MCF 10A (cell line): ENCODE measurements at regions not wholly inside any gene's neighbourhood (a gene's known extent, or its start where the extent isn't known, plus 50 kb on each side); places are given as distances from the start of the nearest gene placed in this dataset.

Source experiments
- BruUV-seq: library from RNA; stranded (reverse); fragments of 400-500 nt; replicated peaks from 2 replicates; lab custom pipeline; 2021; lab: Mats Ljungman, UMichigan
- CTCF ChIA-PET: fragments of 300-600 bp; sonication (Branson Sonifier 250); formaldehyde crosslinking; extraction: SDS; loops from one replicate; lab custom pipeline; 2021; ENCODE audit warnings: antibody characterized with exemption, inconsistent platforms; lab: Yijun Ruan, JAX
- POLR2A ChIA-PET: fragments of 300-600, 350-650 bp; sonication (Branson Sonifier 250); formaldehyde crosslinking; extraction: SDS; loops from one replicate; lab custom pipeline; 2020; ENCODE audit warnings: antibody characterized with exemption, inconsistent platforms; lab: Yijun Ruan, JAX
- DNase-seq: peaks from one replicate; pipeline ENCODE4 v3.0.0-alpha.2; 2018; ENCODE audit not compliant: unreplicated experiment
- H3K27ac Mint-ChIP-seq: one replicate; pipeline ENCODE4 v1.8.0; 2022; ENCODE audit warnings: mild to moderate bottlenecking, low read depth, mixed read lengths; ENCODE audit not compliant: unreplicated experiment
- H3K27me3 Mint-ChIP-seq: one replicate; pipeline ENCODE4 v1.8.0; 2022; ENCODE audit warnings: mixed read lengths; ENCODE audit not compliant: insufficient read depth, unreplicated experiment
- H3K36me3 Mint-ChIP-seq: one replicate; pipeline ENCODE4 v1.8.0; 2022; ENCODE audit warnings: mild to moderate bottlenecking, moderate library complexity, mixed read lengths; ENCODE audit not compliant: insufficient read depth, unreplicated experiment
- H3K4me1 Mint-ChIP-seq: one replicate; pipeline ENCODE4 v1.8.0; 2022; ENCODE audit warnings: mixed read lengths; ENCODE audit not compliant: insufficient read depth, unreplicated experiment
- H3K4me3 Mint-ChIP-seq: one replicate; pipeline ENCODE4 v1.8.0; 2022; ENCODE audit warnings: mild to moderate bottlenecking, moderate library complexity, mixed read lengths; ENCODE audit not compliant: unreplicated experiment
- H3K9me3 Mint-ChIP-seq: one replicate; pipeline ENCODE4 v1.8.0; 2022; ENCODE audit warnings: mixed read lengths; ENCODE audit not compliant: unreplicated experiment
- intact Hi-C: fragments of 100-400 bp; cut with micrococcal nuclease; formaldehyde crosslinking; loops from 2 replicates; pipeline ENCODE4 v1.14.1; 2022
- TF ChIP-seq, protein P1 (sequence below): fragments of 200-600 bp; IDR thresholded peaks from one replicate; pipeline ENCODE4 v1.8.0; 2022; ENCODE audit warnings: antibody characterized with exemption, mild to moderate bottlenecking; ENCODE audit not compliant: unreplicated experiment

GRCh38 chr12:41856228-41856627 lies 288.4 kb downstream of the GXYLT1 start:
- no peak for DNase-seq
- no peaks in the 10 kb centered on the region for H3K9me3 Mint-ChIP-seq
- intact Hi-C loops, result no loop called here
- H3K4me3 Mint-ChIP-seq, result no peak overlapping the region
- H3K27me3 Mint-ChIP-seq, result no peaks in the 10 kb centered on the region
- POLR2A ChIA-PET, result no interaction called here
- no peaks in the 10 kb centered on the region for H3K36me3 Mint-ChIP-seq
- TF ChIP-seq, protein P1, sequence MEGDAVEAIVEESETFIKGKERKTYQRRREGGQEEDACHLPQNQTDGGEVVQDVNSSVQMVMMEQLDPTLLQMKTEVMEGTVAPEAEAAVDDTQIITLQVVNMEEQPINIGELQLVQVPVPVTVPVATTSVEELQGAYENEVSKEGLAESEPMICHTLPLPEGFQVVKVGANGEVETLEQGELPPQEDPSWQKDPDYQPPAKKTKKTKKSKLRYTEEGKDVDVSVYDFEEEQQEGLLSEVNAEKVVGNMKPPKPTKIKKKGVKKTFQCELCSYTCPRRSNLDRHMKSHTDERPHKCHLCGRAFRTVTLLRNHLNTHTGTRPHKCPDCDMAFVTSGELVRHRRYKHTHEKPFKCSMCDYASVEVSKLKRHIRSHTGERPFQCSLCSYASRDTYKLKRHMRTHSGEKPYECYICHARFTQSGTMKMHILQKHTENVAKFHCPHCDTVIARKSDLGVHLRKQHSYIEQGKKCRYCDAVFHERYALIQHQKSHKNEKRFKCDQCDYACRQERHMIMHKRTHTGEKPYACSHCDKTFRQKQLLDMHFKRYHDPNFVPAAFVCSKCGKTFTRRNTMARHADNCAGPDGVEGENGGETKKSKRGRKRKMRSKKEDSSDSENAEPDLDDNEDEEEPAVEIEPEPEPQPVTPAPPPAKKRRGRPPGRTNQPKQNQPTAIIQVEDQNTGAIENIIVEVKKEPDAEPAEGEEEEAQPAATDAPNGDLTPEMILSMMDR, result no peak
- BruUV-seq, result no TSS peak
- H3K4me1 Mint-ChIP-seq, result no peaks in the 10 kb centered on the region
- CTCF ChIA-PET, result no interaction called here
- H3K27ac Mint-ChIP-seq, result no peak overlapping the region

- no peak overlapping the region for H3K27ac Mint-ChIP-seq
- intact Hi-C loops, result no loop called here
- H3K36me3 Mint-ChIP-seq, result no peaks in the 10 kb centered on the region
- H3K27me3 Mint-ChIP-seq, result peaks cover 32% of the 10 kb centered on the region
- no peak for DNase-seq
- TF ChIP-seq, protein P1, result no peak
- H3K9me3 Mint-ChIP-seq, result no peaks in the 10 kb centered on the region
- H3K4me3 Mint-ChIP-seq, result no peak overlapping the region
- POLR2A ChIA-PET, result interaction anchor here (0.6 kb wide), 1 partner anchor 12 kb away, joined by 3 read pairs; no protein-coding TSS in a partner anchor
- CTCF ChIA-PET, result interaction anchor here (0.6 to 0.9 kb wide), 2 partner anchors 28 to 175 kb away, joined by 3 read pairs; no protein-coding TSS in a partner anchor
- H3K4me1 Mint-ChIP-seq, result no peaks in the 10 kb centered on the region
- BruUV-seq, result no TSS peak
These were observed 294.6 kb downstream of the GXYLT1 start for GRCh38 chr12:41850046-41850445.

DNA sequence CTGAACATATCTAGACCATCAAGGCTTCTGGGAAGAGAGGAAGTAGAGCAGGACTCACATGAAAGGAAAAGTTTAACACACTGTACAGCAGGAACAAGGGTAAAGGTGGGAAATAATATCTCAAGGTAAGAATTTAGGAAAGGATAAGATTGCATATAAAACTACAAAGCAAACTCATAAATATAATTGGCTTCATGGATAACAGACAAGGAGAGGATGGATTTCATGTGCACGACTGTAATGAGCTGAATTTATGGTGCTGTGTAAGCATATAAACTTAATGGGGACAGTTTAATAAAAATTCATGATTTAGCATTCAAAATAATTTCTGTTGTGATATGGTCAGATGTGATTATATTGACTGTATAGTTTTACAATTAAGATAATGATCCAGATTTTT lies 298.0 kb downstream of the GXYLT1 start:
- no peak for DNase-seq
- ChIA-PET CTCF (no interaction called here), POLR2A (no interaction called here)
- H3K36me3 Mint-ChIP-seq, result no peaks in the 10 kb centered on the region
- no peaks in the 10 kb centered on the region for H3K4me1 Mint-ChIP-seq
- BruUV-seq, result no TSS peak
- no peak overlapping the region for H3K27ac Mint-ChIP-seq
- no peaks in the 10 kb centered on the region for H3K9me3 Mint-ChIP-seq
- H3K27me3 Mint-ChIP-seq, result peaks cover 33% of the 10 kb centered on the region
- H3K4me3 Mint-ChIP-seq, result no peak overlapping the region
- intact Hi-C loops, result no loop called here
- TF ChIP-seq, protein P1, result no peak

DNA sequence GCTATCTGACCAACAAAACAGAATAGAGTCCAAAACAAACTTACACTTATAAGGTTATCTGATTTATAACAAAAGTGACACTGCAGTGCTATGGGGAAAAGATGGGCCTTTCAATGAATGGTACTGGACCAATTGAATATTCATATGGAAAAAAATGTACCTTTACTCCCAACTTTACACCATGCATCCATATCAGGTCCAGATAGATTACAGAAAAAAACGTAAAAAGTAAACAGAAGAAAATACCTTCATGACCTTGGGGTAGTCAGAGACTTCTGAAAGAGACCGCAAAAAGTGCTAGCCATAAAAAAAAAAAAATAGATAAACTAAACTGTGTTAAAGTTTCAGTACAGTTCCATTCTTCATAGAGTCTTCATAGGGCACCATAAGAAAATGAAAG lies 308.3 kb downstream of the GXYLT1 start:
- POLR2A ChIA-PET, result no interaction called here
- no peak for DNase-seq
- no peaks in the 10 kb centered on the region for H3K36me3 Mint-ChIP-seq
- H3K4me3 Mint-ChIP-seq, result no peak overlapping the region
- BruUV-seq, result no TSS peak
- no peaks in the 10 kb centered on the region for H3K4me1 Mint-ChIP-seq
- CTCF ChIA-PET, result no interaction called here
- intact Hi-C loops, result no loop called here
- H3K27me3 Mint-ChIP-seq, result peaks cover 44% of the 10 kb centered on the region
- no peaks in the 10 kb centered on the region for H3K9me3 Mint-ChIP-seq
- no peak overlapping the region for H3K27ac Mint-ChIP-seq
- TF ChIP-seq, protein P1, result no peak
